ENCODE measurements at regions not wholly inside any gene's neighbourhood (a gene's known extent, or its start where the extent isn't known, plus 50 kb on each side); places are given as distances from the start of the nearest gene placed in this dataset.

DNA sequence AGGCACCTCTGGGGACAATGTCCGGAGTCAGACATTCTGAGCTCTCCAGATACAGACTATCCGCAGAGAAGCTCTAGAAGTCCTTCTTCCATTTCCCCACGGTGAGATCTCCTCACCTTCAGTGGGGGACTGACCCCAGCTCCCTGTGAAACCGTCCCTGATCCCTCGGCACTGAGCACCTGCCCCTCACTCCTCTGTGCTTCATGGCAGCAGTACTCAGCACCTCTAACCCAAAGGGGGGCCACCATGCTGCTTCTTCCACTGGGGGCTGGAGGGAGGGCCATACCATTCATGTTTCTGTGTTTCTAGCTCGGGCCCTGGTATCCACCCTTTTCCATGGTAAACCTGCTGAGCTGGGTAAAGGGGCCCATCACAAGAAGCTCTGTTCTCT is 321.7 kb downstream of the BRD1 start:
- H3K4me1 Mint-ChIP-seq, result peaks cover 4% of the 10 kb centered on the region
- Histone ChIP-seq H3K79me2 (ENCODE audit: control insufficient read depth, insufficient read depth, low read length) (peaks cover 2% of the 10 kb centered on the region), H3K36me3 (replicated peaks in 1 of 2; ENCODE audit: control extremely low read depth in 1 of 2, control insufficient read depth in 1 of 2, extremely low read depth in 1 of 2, insufficient read depth in 2 of 2, low read length in 1 of 2) (no peaks in the 10 kb centered on the region), H3K27ac (ENCODE audit: low read length in 2 of 2) (no peak overlapping the region), H2AFZ (ENCODE audit: insufficient read depth, low read depth, low read length, poor library complexity, severe bottlenecking) (no peak overlapping the region), H4K20me1 (ENCODE audit: control insufficient read depth, insufficient read depth, low read length, poor library complexity, severe bottlenecking) (no peaks in the 10 kb centered on the region), H3K9ac (ENCODE audit: low read length) (no peak overlapping the region), H3K9me3 (ENCODE audit: control extremely low read depth in 1 of 3, control insufficient read depth in 2 of 3, insufficient read depth in 1 of 3, low read length in 2 of 3) (peaks cover 7 to 23% (median 13%) of the 10 kb centered on the region in 3 donors), H3K4me1 (ENCODE audit: control insufficient read depth in 2 of 2, insufficient read depth in 2 of 2, low read length in 2 of 2) (peaks cover 0 to 12% of the 10 kb centered on the region in 2 donors), H3K27me3 (replicated peaks in 1 of 4; ENCODE audit: control extremely low read depth in 1 of 4, control insufficient read depth in 3 of 4, insufficient read depth in 4 of 4, low read length in 3 of 4) (no peaks in the 10 kb centered on the region), H3K4me2 (replicated peaks; ENCODE audit: low read depth, low read length, poor library complexity, severe bottlenecking) (no peak overlapping the region), H3K4me3 (ENCODE audit: control extremely low read depth in 1 of 5, extremely low read depth in 1 of 5, insufficient read depth in 1 of 5, low read depth in 2 of 5, low read length in 4 of 5) (no peak overlapping the region)
- ChIA-PET CTCF (no interaction called here), POLR2A (no interaction called here)
- H3K9me3 Mint-ChIP-seq (ENCODE audit: insufficient read depth), result peaks cover 11% of the 10 kb centered on the region
- WGBS (ENCODE audit: insufficient coverage), result 89% methylated on average over 6 of the region's 6 CpGs
- TF ChIP-seq CTCF (IDR thresholded peaks at IDR 0.05) (no peak), EZH2 (IDR thresholded peaks at IDR 0.05; ENCODE audit: borderline replicate concordance, insufficient read depth, low read depth, low read length, poor library complexity, severe bottlenecking) (no peak)
- DNase-seq (no peak), ATAC-seq (ENCODE audit: low read depth) (no peak)
- H3K27ac Mint-ChIP-seq, result no peak overlapping the region
- intact Hi-C loops (cut with micrococcal nuclease), result no loop called here
- no peaks in the 10 kb centered on the region for H3K27me3 Mint-ChIP-seq
- no peak overlapping the region for H3K4me3 Mint-ChIP-seq

GRCh38 chr22:49505337-49506009 is 322.2 kb downstream of the BRD1 start:
- H4K20me1 ChIP-seq (ENCODE audit: control insufficient read depth, insufficient read depth, low read length, poor library complexity, severe bottlenecking), result no peaks in the 10 kb centered on the region
- H3K9me3 Mint-ChIP-seq (ENCODE audit: insufficient read depth), result peaks cover 7% of the 10 kb centered on the region
- no peaks in the 10 kb centered on the region for H3K27me3 ChIP-seq (replicated peaks in 1 of 4; ENCODE audit: control extremely low read depth in 1 of 4, control insufficient read depth in 3 of 4, insufficient read depth in 4 of 4, low read length in 3 of 4)
- peaks cover 0 to 12% of the 10 kb centered on the region in 2 donors for H3K4me1 ChIP-seq (ENCODE audit: control insufficient read depth in 2 of 2, insufficient read depth in 2 of 2, low read length in 2 of 2)
- H3K4me3 ChIP-seq (ENCODE audit: control extremely low read depth in 1 of 5, extremely low read depth in 1 of 5, insufficient read depth in 1 of 5, low read depth in 2 of 5, low read length in 4 of 5), result no peak overlapping the region
- WGBS (ENCODE audit: insufficient coverage), result 99% methylated on average over 6 of the region's 7 CpGs
- H3K27ac ChIP-seq (ENCODE audit: low read length in 2 of 2), result no peak overlapping the region
- no peak overlapping the region for H3K4me3 Mint-ChIP-seq
- no peaks in the 10 kb centered on the region for H3K27me3 Mint-ChIP-seq
- ChIA-PET CTCF (no interaction called here), POLR2A (no interaction called here)
- H3K9me3 ChIP-seq (ENCODE audit: control extremely low read depth in 1 of 3, control insufficient read depth in 2 of 3, insufficient read depth in 1 of 3, low read length in 2 of 3), result peaks cover 3 to 23% (median 8%) of the 10 kb centered on the region in 3 donors
- no peak overlapping the region for H3K9ac ChIP-seq (ENCODE audit: low read length)
- no peak overlapping the region for H2AFZ ChIP-seq (ENCODE audit: insufficient read depth, low read depth, low read length, poor library complexity, severe bottlenecking)
- peaks cover 7% of the 10 kb centered on the region for H3K79me2 ChIP-seq (ENCODE audit: control insufficient read depth, insufficient read depth, low read length)
- H3K4me1 Mint-ChIP-seq, result peaks cover 2% of the 10 kb centered on the region
- no peak overlapping the region for H3K4me2 ChIP-seq (replicated peaks; ENCODE audit: low read depth, low read length, poor library complexity, severe bottlenecking)
- intact Hi-C loops (cut with micrococcal nuclease), result no loop called here
- DNase-seq, result no peak
- TF ChIP-seq CTCF (IDR thresholded peaks at IDR 0.05), result no peak
- no peak for TF ChIP-seq EZH2 (IDR thresholded peaks at IDR 0.05; ENCODE audit: borderline replicate concordance, insufficient read depth, low read depth, low read length, poor library complexity, severe bottlenecking)
- no peak for ATAC-seq (ENCODE audit: low read depth)
- H3K27ac Mint-ChIP-seq, result no peak overlapping the region
- no peaks in the 10 kb centered on the region for H3K36me3 ChIP-seq (replicated peaks in 1 of 2; ENCODE audit: control extremely low read depth in 1 of 2, control insufficient read depth in 1 of 2, extremely low read depth in 1 of 2, insufficient read depth in 2 of 2, low read length in 1 of 2)
